IMR-90 (cell line): ENCODE measurements at regions not wholly inside any gene's neighbourhood (a gene's known extent, or its start where the extent isn't known, plus 50 kb on each side); places are given as distances from the start of the nearest gene placed in this dataset.

Experiments
- ATAC-seq: fragments of 200-7000 bp; cut with Tn5 transposase; 2 replicates; pipeline ENCODE4 v1.9.1; 2020; ENCODE audit warnings: low read depth, mild to moderate bottlenecking, moderate library complexity
- BruUV-seq: library from RNA; stranded (reverse); fragments of 400-500 nt; replicated peaks from 2 replicates; lab custom pipeline; 2021; lab: Mats Ljungman, UMichigan
- CTCF ChIA-PET: fragments of 300-600 bp; formaldehyde crosslinking; extraction: SDS; loops from one replicate; lab custom pipeline; 2021; ENCODE audit warnings: antibody characterized with exemption; lab: Yijun Ruan, JAX
- POLR2A ChIA-PET: fragments of 300-600 bp; sonication (Branson Sonifier 250); formaldehyde crosslinking; loops from one replicate; lab custom pipeline; 2022; ENCODE audit warnings: antibody characterized with exemption; ENCODE audit not compliant: unreplicated experiment; lab: Charles Lee
- DNase-seq: peaks from one replicate; pipeline ENCODE4 v3.0.0; 2013
- H2AFZ ChIP-seq: replicated peaks from 2 replicates; pipeline ENCODE3; 2013; ENCODE audit warnings: low read length, mild to moderate bottlenecking; ENCODE audit not compliant: poor library complexity
- H2AK5ac ChIP-seq: 2 replicates; pipeline ENCODE4 v1.6.1; 2013; ENCODE audit warnings: low read depth, low read length, inconsistent platforms
- H2AK9ac ChIP-seq: replicated peaks from 2 replicates; pipeline ENCODE3; 2013; ENCODE audit warnings: mild to moderate bottlenecking, low read depth, low read length, moderate library complexity; ENCODE audit not compliant: poor library complexity
- H2BK120ac ChIP-seq: 2 replicates; pipeline ENCODE4 v1.6.1; 2013; ENCODE audit warnings: low read depth, low read length, inconsistent platforms
- H2BK15ac ChIP-seq: 3 replicates; pipeline ENCODE4 v1.6.1; 2013; ENCODE audit warnings: low read depth, low read length, inconsistent platforms
- H2BK20ac ChIP-seq: 2 replicates; pipeline ENCODE4 v1.6.1; 2013; ENCODE audit warnings: low read depth, mild to moderate bottlenecking, inconsistent platforms, low read length, moderate library complexity
- H2BK5ac ChIP-seq: 2 replicates; pipeline ENCODE4 v1.6.1; 2013; ENCODE audit warnings: mild to moderate bottlenecking, low read depth, low read length, inconsistent platforms; ENCODE audit not compliant: poor library complexity, severe bottlenecking
- H3K14ac ChIP-seq: replicated peaks from 2 replicates; pipeline ENCODE4 v1.6.1; 2013; ENCODE audit warnings: low read depth, low read length, inconsistent platforms
- H3K18ac ChIP-seq: 2 replicates; pipeline ENCODE4 v1.6.1; 2013; ENCODE audit warnings: low read depth, low read length, control low read depth
- H3K23ac ChIP-seq: 2 replicates; pipeline ENCODE4 v1.6.1; 2013; ENCODE audit warnings: low read depth, low read length, inconsistent platforms
- H3K27ac ChIP-seq: 2 replicates; pipeline ENCODE4 v1.5.1; 2013; ENCODE audit warnings: mild to moderate bottlenecking, control low read depth, low read length; ENCODE audit not compliant: insufficient read depth
- H3K27me3 ChIP-seq: 2 replicates; pipeline ENCODE4 v1.6.1; 2013; ENCODE audit warnings: low read length; ENCODE audit not compliant: control insufficient read depth, insufficient read depth
- H3K36me3 ChIP-seq: 2 replicates; pipeline ENCODE4 v1.6.1; 2013; ENCODE audit warnings: low read length, mixed read lengths; ENCODE audit not compliant: control insufficient read depth, insufficient read depth
- H3K4ac ChIP-seq: 2 replicates; pipeline ENCODE4 v1.6.1; 2013; ENCODE audit warnings: low read depth, low read length, inconsistent platforms
- H3K4me1 ChIP-seq: 2 replicates; pipeline ENCODE4 v1.6.1; 2013; ENCODE audit warnings: low read length, mixed read lengths; ENCODE audit not compliant: control insufficient read depth, insufficient read depth
- H3K4me2 ChIP-seq: 2 replicates; pipeline ENCODE4 v1.6.1; 2013; ENCODE audit warnings: low read depth, mild to moderate bottlenecking, control low read depth, low read length, moderate library complexity
- H3K4me3 ChIP-seq: 2 replicates; pipeline ENCODE4 v1.5.1; 2013; ENCODE audit warnings: low read depth, mild to moderate bottlenecking, control low read depth, low read length, moderate library complexity; ENCODE audit not compliant: insufficient read depth
- H3K56ac ChIP-seq: 2 replicates; pipeline ENCODE4 v1.6.1; 2013; ENCODE audit warnings: low read length, inconsistent platforms; ENCODE audit not compliant: insufficient read depth; ENCODE audit errors: extremely low read depth
- H3K79me1 ChIP-seq, 2 experiments: 2 replicates each; pipeline ENCODE4 v1.6.1; 2013; ENCODE audit warnings: low read length in 2 of 2, inconsistent platforms in 1 of 2, low read depth in 1 of 2
- H3K9ac ChIP-seq: 2 replicates; pipeline ENCODE4 v1.6.1; 2013; ENCODE audit warnings: low read depth, low read length, control low read depth
- H3K9me1 ChIP-seq: 2 replicates; pipeline ENCODE4 v1.6.1; 2013; ENCODE audit warnings: low read length, inconsistent platforms; ENCODE audit not compliant: insufficient read depth
- H3K9me3 ChIP-seq: 2 replicates; pipeline ENCODE4 v1.6.1; 2013; ENCODE audit warnings: low read length; ENCODE audit not compliant: control insufficient read depth, insufficient read depth
- H4K20me1 ChIP-seq: 2 replicates; pipeline ENCODE4 v1.6.1; 2013; ENCODE audit warnings: low read length, inconsistent platforms; ENCODE audit not compliant: insufficient read depth
- H4K5ac ChIP-seq: 2 replicates; pipeline ENCODE4 v1.6.1; 2013; ENCODE audit warnings: mild to moderate bottlenecking, low read depth, low read length, control low read depth
- H4K8ac ChIP-seq, 2 experiments: 2 replicates each; pipeline ENCODE4 v1.6.1; 2013; ENCODE audit warnings: low read depth in 2 of 2, low read length in 2 of 2, control low read depth in 1 of 2, inconsistent platforms in 1 of 2
- H4K91ac ChIP-seq: 2 replicates; pipeline ENCODE4 v1.6.1; 2013; ENCODE audit warnings: low read depth, low read length, inconsistent platforms; ENCODE audit not compliant: insufficient read depth
- CEBPB ChIP-seq: IDR thresholded peaks from 2 replicates; pipeline ENCODE4 v1.6.1; 2012; ENCODE audit warnings: low read depth, low read length, improper control_type of control experiment
- CHD1 ChIP-seq: IDR thresholded peaks from 2 replicates; pipeline ENCODE4 v1.6.1; 2012; ENCODE audit warnings: low read depth, low read length, improper control_type of control experiment
- ELK1 ChIP-seq: fragments of 150-350 bp; IDR thresholded peaks from 2 replicates; pipeline ENCODE4 v1.6.1; 2016; ENCODE audit warnings: low read depth, mild to moderate bottlenecking, low read length, moderate library complexity, borderline replicate concordance
- FOS ChIP-seq: fragments of 150-350 bp; IDR thresholded peaks from 2 replicates; pipeline ENCODE4 v1.6.1; 2016; ENCODE audit warnings: low read depth, low read length
- MAFK ChIP-seq: IDR thresholded peaks from 2 replicates; pipeline ENCODE4 v1.6.1; 2012; ENCODE audit warnings: low read depth, low read length, improper control_type of control experiment
- MAZ ChIP-seq: IDR thresholded peaks from 2 replicates; pipeline ENCODE4 v1.6.1; 2012; ENCODE audit warnings: low read depth, mild to moderate bottlenecking, low read length, improper control_type of control experiment, moderate library complexity, borderline replicate concordance
- NFE2L2 ChIP-seq: fragments of 150-350 bp; IDR thresholded peaks from 2 replicates; pipeline ENCODE4 v1.6.1; 2016; ENCODE audit warnings: low read depth, mild to moderate bottlenecking, low read length
- POLR2A ChIP-seq: IDR thresholded peaks from 2 replicates; pipeline ENCODE4 v1.6.1; 2012; ENCODE audit warnings: mild to moderate bottlenecking, low read depth, low read length
- RCOR1 ChIP-seq: IDR thresholded peaks from 2 replicates; pipeline ENCODE4 v1.6.1; 2012; ENCODE audit warnings: mild to moderate bottlenecking, low read length, improper control_type of control experiment; ENCODE audit not compliant: insufficient replicate concordance
- RFX5 ChIP-seq: IDR thresholded peaks from 2 replicates; pipeline ENCODE4 v1.8.0; 2012; ENCODE audit warnings: low read depth, mild to moderate bottlenecking, low read length, moderate library complexity
- SMC3 ChIP-seq: fragments of 150-350 bp; IDR thresholded peaks from 2 replicates; pipeline ENCODE4 v1.6.1; 2016; ENCODE audit warnings: low read depth, mild to moderate bottlenecking, antibody characterized with exemption, low read length, moderate library complexity
- WGBS, 2 experiments: methylation state at CpG; one replicate each; pipeline versions ENCODE4 v1.1.5 to v1.1.7; 2013; ENCODE audit warnings: missing lambda C conversion rate in 2 of 2; ENCODE audit not compliant: insufficient read length in 1 of 2; ENCODE audit errors: extremely low coverage in 2 of 2; 5-methylcytosine and 5-hydroxymethylcytosine counted together
- dilution Hi-C: fragments of 300-500 bp; cut with HindIII; formaldehyde crosslinking; loops from one replicate; pipeline ENCODE4 v1.14.3; 2018; ENCODE audit warnings: low sequenced_read_pairs; ENCODE audit not compliant: unreplicated experiment
- in situ Hi-C: fragments of 300-500 bp; cut with MboI; formaldehyde crosslinking; loops from 3 replicates; pipeline ENCODE4 v1.14.3; 2019; ENCODE audit warnings: low sequenced_read_pairs, inconsistent platforms, mixed read lengths
- intact Hi-C: fragments of 100-400 bp; cut with micrococcal nuclease; formaldehyde crosslinking; loops from 2 replicates; pipeline ENCODE4 v1.10.0; 2022
- TF ChIP-seq, protein P1 (sequence below): fragments of 150-350 bp; IDR thresholded peaks from 2 replicates; pipeline ENCODE4 v1.6.1; 2017; ENCODE audit warnings: mild to moderate bottlenecking, antibody characterized with exemption, low read length, low read depth
- TF ChIP-seq, protein P2 (sequence below): conservative IDR thresholded peaks from 2 replicates; pipeline ENCODE4 v1.5.1; 2012; ENCODE audit warnings: mild to moderate bottlenecking, low read depth, low read length, improper control_type of control experiment

DNA sequence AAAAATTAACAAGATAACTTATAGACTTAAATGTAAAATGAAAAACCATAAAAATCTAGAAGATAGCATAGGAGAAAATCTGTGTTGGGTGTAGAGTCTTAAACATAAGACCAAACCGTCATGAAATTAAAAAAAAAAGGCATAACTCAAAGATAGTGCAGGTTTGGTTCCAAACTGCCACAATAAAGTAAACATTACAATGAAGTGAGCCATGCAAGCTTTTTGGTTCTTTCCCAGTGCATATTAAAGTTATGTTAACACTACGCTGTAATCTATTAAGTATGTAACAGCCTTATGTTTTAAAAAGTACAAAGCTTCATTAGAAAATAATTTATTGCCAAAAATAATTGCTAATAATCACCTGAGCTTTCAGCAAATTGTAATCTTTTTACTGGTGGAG, 1366.5 kb upstream of the LRRTM3 start:
- Histone ChIP-seq H2BK5ac (no peak overlapping the region), H3K18ac (no peak overlapping the region), H3K79me1 (no peaks in the 10 kb centered on the region), H3K27me3 (no peaks in the 10 kb centered on the region), H2BK20ac (no peak overlapping the region), H3K4me1 (no peaks in the 10 kb centered on the region), H3K4ac (no peak overlapping the region), H3K4me3 (no peak overlapping the region), H3K9me1 (no peaks in the 10 kb centered on the region), H4K91ac (no peak overlapping the region), H4K5ac (no peak overlapping the region), H3K9ac (no peak overlapping the region), H3K27ac (no peak overlapping the region), H2BK15ac (no peak overlapping the region), H3K14ac (no peak overlapping the region), H3K36me3 (no peaks in the 10 kb centered on the region), H4K8ac (no peak overlapping the region), H3K9me3 (no peaks in the 10 kb centered on the region), H3K4me2 (no peak overlapping the region), H4K20me1 (no peaks in the 10 kb centered on the region), H2BK120ac (no peak overlapping the region), H2AFZ (no peak overlapping the region), H2AK9ac (no peak overlapping the region), H3K56ac (no peak overlapping the region), H3K23ac (no peak overlapping the region), H2AK5ac (no peak overlapping the region)
- no CpG with 5 or more reads among the region's 2 CpGs for WGBS, 2 experiments
- in situ Hi-C loops, result no loop called here
- TF ChIP-seq ELK1 (no peak), SMC3 (no peak), RCOR1 (no peak), CHD1 (no peak), NFE2L2 (no peak), CEBPB (no peak), RFX5 (no peak), POLR2A (no peak), MAZ (no peak), FOS (no peak), MAFK (no peak)
- TF ChIP-seq, protein P1, sequence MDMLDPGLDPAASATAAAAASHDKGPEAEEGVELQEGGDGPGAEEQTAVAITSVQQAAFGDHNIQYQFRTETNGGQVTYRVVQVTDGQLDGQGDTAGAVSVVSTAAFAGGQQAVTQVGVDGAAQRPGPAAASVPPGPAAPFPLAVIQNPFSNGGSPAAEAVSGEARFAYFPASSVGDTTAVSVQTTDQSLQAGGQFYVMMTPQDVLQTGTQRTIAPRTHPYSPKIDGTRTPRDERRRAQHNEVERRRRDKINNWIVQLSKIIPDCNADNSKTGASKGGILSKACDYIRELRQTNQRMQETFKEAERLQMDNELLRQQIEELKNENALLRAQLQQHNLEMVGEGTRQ, result no peak
- TF ChIP-seq, protein P2, sequence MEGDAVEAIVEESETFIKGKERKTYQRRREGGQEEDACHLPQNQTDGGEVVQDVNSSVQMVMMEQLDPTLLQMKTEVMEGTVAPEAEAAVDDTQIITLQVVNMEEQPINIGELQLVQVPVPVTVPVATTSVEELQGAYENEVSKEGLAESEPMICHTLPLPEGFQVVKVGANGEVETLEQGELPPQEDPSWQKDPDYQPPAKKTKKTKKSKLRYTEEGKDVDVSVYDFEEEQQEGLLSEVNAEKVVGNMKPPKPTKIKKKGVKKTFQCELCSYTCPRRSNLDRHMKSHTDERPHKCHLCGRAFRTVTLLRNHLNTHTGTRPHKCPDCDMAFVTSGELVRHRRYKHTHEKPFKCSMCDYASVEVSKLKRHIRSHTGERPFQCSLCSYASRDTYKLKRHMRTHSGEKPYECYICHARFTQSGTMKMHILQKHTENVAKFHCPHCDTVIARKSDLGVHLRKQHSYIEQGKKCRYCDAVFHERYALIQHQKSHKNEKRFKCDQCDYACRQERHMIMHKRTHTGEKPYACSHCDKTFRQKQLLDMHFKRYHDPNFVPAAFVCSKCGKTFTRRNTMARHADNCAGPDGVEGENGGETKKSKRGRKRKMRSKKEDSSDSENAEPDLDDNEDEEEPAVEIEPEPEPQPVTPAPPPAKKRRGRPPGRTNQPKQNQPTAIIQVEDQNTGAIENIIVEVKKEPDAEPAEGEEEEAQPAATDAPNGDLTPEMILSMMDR, result no peak
- ATAC-seq (no peak), DNase-seq (no peak)
- no TSS peak for BruUV-seq
- dilution Hi-C loops, result no loop called here
- CTCF ChIA-PET, result no interaction called here
- intact Hi-C loops, result no loop called here
- POLR2A ChIA-PET, result no interaction called here
